Activated T-helper 17 cell treated with anti-CD3 and anti-CD28 coated beads, Interleukin-2, amount 50 U/mL, for 72 hours (primary cell): ENCODE measurements at regions not wholly inside any gene's neighbourhood (a gene's known extent, or its start where the extent isn't known, plus 50 kb on each side); places are given as distances from the start of the nearest gene placed in this dataset.
"Not testable (repeated sequence)": the region's sequence is repeated elsewhere in the genome, so short reads cannot be mapped to it uniquely, and the experiment has no call there.

Experiments used
- ATAC-seq: fragments of 150-1000 bp; cut with Tn5 transposase; replicated peaks from 2 replicates; pipeline ENCODE4 v1.10.0; 2021; ENCODE audit warnings: mild to moderate bottlenecking, moderate library complexity
- H3K27ac Mint-ChIP-seq: one replicate; pipeline ENCODE4 v1.8.0; 2022; ENCODE audit warnings: mixed read lengths
- H3K27me3 Mint-ChIP-seq: one replicate; pipeline ENCODE4 v1.8.0; 2022; ENCODE audit warnings: mixed read lengths
- H3K36me3 Mint-ChIP-seq: one replicate; pipeline ENCODE4 v1.8.0; 2022; ENCODE audit warnings: low read depth, mild to moderate bottlenecking, mixed read lengths
- H3K4me1 Mint-ChIP-seq: one replicate; pipeline ENCODE4 v1.8.0; 2022; ENCODE audit warnings: mixed read lengths
- H3K4me3 Mint-ChIP-seq: one replicate; pipeline ENCODE4 v1.8.0; 2022; ENCODE audit warnings: mild to moderate bottlenecking, mixed read lengths
- H3K9me3 Mint-ChIP-seq: one replicate; pipeline ENCODE4 v1.8.0; 2022; ENCODE audit warnings: mixed read lengths

DNA sequence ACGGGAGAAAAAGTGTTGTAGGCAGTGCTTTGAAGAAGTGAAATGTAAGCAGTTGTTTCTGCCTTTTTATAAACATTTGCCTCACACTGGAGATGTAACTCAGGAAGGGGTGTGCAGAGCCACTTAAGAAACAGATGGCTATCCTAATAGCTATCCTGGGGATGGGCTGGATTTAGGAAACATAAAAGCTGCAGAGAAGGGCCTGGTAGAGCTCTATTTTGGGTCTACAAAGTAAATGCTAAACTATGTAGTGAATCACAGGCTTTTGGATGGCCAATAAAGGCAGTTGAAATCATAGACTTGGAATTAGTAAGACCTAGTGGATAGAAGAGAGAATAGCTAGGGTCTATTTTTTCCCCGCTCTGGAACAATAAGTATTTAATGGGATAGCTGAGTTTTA lies 79.9 kb upstream of the AGR3 start:
- Mint-ChIP-seq H3K36me3 (no peaks in the 10 kb centered on the region), H3K27ac (no peak overlapping the region), H3K9me3 (peaks cover 9% of the 10 kb centered on the region), H3K4me1 (no peaks in the 10 kb centered on the region), H3K4me3 (no peak overlapping the region), H3K27me3 (no peaks in the 10 kb centered on the region)
- ATAC-seq = no peak

DNA sequence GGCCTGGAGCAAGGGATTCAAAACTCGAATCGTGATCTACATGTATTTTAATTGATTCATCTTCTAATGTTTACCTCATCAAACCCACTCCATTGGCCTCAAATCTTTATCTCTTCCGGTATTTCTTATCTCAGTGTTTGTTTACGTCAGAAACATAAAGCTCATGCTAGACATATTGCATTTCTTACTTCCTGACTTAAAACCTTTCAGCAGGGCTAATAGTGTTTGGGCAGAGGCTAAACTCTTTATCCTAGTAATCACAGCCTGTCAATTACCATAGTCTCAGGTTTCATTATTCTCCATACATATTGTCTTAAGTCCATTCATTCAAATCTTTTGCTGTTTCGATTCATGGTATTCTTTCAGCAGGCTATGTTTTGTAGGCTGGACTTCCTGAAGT lies 81.3 kb upstream of the AGR3 start:
- Mint-ChIP-seq H3K4me3 (no peak overlapping the region), H3K27ac (no peak overlapping the region), H3K9me3 (peaks cover 9% of the 10 kb centered on the region), H3K4me1 (no peaks in the 10 kb centered on the region), H3K36me3 (no peaks in the 10 kb centered on the region), H3K27me3 (no peaks in the 10 kb centered on the region)
- no peak for ATAC-seq

DNA sequence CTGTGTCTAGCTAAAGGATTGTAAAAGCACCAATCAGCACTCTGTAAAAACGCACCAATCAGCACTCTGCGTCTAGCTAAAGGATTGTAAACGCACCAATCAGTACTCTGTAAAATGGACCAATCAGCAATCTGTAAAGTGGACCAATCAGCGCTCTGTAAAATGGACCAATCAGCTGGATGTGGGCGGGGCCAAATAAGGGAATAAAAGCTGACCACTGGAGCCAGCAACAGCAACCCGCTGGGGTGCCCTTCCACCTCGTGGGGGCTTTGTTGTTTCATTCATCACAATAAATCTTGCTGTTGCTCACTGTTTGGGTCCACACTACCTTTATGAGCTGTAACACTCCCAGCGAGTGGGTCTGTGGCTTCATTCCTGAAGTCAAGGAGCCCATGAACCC lies 83.9 kb upstream of the AGR3 start:
- H3K36me3 Mint-ChIP-seq, H3K27ac Mint-ChIP-seq, H3K27me3 Mint-ChIP-seq, H3K9me3 Mint-ChIP-seq, H3K4me3 Mint-ChIP-seq, ATAC-seq, H3K4me1 Mint-ChIP-seq: not testable (repeated sequence)

DNA sequence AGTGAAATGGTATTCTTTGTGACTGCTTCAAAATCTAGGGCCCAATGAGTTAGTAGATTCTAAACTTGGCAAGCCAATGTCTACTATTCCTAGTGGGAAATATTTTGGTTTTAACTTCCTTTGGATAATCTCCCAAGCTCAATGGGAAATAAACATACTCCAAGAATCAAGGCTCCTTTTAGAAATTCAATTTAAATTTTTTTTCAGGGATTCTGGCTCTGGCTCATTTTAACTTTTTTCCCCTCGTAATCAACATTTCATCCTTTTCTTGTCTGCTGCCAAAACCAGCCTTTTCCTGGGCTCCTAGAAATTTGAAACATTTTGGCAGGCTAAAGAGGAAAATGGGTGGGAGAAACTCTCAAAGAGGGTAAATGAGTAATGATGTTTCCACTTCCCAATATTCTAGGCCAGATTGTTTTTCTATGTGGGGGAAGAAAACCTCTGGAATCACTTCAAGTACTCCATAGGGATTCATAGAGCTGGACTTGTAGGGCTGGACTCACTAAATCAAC lies 85.6 kb upstream of the AGR3 start:
- Mint-ChIP-seq H3K9me3 (no peaks in the 10 kb centered on the region), H3K4me3 (no peak overlapping the region), H3K27ac (no peak overlapping the region), H3K4me1 (no peaks in the 10 kb centered on the region), H3K27me3 (peaks cover 7% of the 10 kb centered on the region), H3K36me3 (no peaks in the 10 kb centered on the region)
- no peak for ATAC-seq

DNA sequence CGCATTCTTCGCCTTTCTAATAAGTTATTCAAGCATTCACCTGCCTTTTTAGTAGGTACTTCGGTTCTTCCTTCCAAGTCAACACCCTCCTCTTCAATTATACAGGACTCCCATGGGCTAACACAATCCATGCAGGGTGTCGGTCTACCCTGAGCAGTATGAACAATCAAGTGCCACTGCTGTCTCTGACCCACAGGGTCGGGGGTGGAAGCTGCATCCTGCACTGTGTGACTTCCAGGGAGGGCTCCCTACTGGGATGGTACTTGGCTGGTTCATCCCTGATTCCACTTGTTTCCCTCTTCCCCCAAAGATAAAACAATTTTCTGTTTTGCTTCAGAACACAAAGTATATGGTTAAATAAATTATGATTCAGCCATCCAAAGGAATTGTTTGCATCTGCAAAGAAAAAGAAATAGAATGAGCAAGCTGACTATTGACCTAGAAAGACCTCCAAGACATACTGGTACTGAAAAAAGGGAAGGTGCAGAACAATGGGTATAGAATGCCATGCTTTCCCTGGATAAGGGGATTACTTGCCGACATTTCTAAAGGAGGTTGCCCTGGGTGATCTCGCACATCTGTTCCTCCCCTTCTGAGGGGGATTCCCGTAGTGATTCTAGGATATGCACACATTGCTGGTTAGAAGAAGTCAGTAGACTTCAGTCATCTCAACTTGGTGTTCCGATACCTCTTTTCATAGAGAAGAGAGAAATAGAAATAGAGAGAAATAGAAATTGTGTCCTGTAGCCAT lies 89.1 kb upstream of the AGR3 start:
- peaks cover 7% of the 10 kb centered on the region for H3K27me3 Mint-ChIP-seq

DNA sequence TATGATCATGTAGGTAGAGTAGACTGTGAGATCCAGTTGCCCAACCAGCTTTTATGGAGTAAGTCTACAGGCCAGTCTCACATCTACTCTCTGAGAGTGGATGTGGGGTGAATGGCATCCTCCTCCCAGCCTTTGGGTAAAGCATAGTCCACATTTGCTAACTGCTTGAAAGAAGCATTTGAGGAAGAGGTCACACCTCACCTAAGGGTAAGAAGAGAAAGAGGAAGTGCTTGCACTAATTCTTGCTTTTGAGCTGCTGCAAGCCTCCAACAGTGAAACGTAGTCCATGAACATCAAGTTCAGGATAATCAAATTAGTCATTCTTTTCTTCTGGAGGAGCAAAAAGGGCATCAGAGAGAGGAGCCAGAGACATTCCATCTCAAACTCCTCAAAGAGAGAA lies 93.9 kb upstream of the AGR3 start:
- Mint-ChIP-seq H3K4me3 (no peak overlapping the region), H3K36me3 (no peaks in the 10 kb centered on the region), H3K9me3 (no peaks in the 10 kb centered on the region), H3K27ac (no peak overlapping the region), H3K27me3 (peaks cover 2% of the 10 kb centered on the region), H3K4me1 (no peaks in the 10 kb centered on the region)
- ATAC-seq = no peak

More for the DNA sequence above, 89.1 kb upstream of the AGR3 start:
- no peaks in the 10 kb centered on the region for H3K4me1 Mint-ChIP-seq
- no peak overlapping the region for H3K27ac Mint-ChIP-seq
- H3K4me3 Mint-ChIP-seq = no peak overlapping the region
- no peaks in the 10 kb centered on the region for H3K9me3 Mint-ChIP-seq
- ATAC-seq = no peak
- H3K36me3 Mint-ChIP-seq = no peaks in the 10 kb centered on the region

DNA sequence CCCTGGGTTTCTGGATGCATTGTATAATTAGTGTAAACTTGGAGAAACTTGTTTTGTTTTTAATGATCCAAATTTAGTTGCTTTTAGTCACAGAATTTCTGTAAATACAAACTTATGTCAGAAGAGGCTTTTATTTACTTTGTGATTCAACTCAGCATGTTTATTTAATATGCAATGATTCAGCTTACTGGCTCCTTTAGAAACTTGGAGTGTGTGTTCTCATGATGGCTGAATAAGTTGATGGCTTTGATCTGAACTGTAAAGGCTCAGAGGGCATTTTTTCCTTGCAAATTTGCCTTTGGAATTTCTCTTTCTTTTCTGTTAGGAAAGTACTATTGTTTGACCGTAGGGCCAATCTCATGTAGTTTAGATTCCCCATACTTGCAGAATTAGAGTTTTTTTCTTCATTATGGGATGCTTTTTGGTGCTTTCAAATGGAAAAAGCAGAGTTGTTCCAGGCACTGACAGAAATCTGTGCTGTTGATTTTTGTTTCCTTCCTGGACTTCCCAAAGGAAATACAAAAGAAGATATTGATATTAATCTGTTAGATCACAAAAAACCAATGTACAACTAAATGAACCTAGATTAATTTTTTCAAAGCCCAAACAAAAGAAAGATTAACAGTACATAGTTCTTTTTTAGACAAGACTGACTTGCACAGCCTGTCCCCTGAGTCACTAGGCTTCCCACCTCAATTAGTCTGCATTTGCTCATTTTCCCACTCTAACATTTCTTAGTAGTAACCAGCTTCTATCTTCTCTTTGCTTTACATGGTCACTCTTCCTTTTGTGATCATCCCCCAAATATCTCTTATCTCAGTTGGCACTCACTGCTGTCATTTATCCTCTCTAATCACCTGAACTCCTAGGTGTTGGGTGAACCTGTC lies 96.8 kb upstream of the AGR3 start:
- H3K27me3 Mint-ChIP-seq = peaks cover 7% of the 10 kb centered on the region
- H3K4me3 Mint-ChIP-seq = no peak overlapping the region
- H3K36me3 Mint-ChIP-seq = no peaks in the 10 kb centered on the region
- no peaks in the 10 kb centered on the region for H3K9me3 Mint-ChIP-seq
- peaks cover 5% of the 10 kb centered on the region for H3K4me1 Mint-ChIP-seq
- ATAC-seq = no peak
- no peak overlapping the region for H3K27ac Mint-ChIP-seq

DNA sequence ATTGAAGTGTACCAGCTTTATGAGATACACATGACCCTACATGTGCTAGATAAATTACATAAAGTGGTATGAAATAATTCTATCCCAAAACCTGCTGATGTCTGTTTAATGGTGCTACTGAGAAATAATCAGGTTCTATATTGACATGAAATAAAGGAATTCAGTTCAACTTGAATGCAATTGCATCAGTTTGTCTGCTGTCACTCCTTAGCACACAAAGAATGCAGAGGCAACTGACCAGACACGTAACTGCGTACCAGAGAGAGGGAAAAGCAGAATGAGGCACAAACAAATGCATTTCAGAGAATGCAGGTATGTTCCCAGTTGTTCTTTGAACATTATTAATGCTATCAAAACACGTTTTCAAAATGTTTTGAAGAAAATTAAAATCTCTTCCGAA lies 98.8 kb upstream of the AGR3 start:
- Mint-ChIP-seq H3K4me1 (peaks cover 5% of the 10 kb centered on the region), H3K4me3 (no peak overlapping the region), H3K9me3 (no peaks in the 10 kb centered on the region), H3K27me3 (peaks cover 7% of the 10 kb centered on the region), H3K27ac (peak overlapping the region; percentile 8), H3K36me3 (no peaks in the 10 kb centered on the region)
- ATAC-seq = no peak

DNA sequence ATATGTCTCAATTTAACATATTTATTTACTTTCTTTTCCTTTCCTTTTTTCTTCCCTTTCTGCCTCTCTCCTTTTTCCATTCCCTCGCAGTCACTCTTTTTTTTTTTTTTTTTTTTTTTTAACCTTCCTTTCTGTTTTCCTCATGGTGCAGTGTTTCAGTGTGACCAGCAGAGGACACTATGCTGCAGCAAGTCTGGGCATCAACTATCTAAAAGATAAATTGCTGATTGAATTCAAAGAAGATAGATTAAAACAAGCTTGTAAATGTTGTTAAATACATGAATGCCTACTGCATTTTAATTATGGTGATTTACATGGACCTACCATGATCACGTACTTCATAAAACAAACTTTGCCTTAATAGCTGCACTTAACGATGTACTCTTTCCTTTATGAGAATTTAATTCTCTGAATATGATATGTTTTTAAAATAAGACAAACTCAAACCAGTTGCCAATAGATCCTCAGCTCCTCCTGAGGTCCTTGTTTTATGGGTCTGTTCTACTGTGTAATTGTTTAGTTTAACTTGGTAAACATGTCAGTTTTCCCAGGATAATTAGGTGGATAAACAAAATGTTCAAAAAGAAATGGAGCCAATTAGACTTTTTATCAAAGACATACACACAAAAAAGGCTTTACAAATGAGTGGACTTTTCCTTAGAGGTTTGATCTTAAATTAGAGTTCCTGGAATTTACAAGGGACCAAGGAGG lies 101.0 kb upstream of the AGR3 start:
- peaks cover 7% of the 10 kb centered on the region for H3K27me3 Mint-ChIP-seq
- H3K9me3 Mint-ChIP-seq = no peaks in the 10 kb centered on the region
- no peak for ATAC-seq
- no peaks in the 10 kb centered on the region for H3K36me3 Mint-ChIP-seq
- H3K27ac Mint-ChIP-seq = peak overlapping the region; percentile 67
- H3K4me1 Mint-ChIP-seq = peaks cover 5% of the 10 kb centered on the region
- peak overlapping the region; percentile 44 for H3K4me3 Mint-ChIP-seq

DNA sequence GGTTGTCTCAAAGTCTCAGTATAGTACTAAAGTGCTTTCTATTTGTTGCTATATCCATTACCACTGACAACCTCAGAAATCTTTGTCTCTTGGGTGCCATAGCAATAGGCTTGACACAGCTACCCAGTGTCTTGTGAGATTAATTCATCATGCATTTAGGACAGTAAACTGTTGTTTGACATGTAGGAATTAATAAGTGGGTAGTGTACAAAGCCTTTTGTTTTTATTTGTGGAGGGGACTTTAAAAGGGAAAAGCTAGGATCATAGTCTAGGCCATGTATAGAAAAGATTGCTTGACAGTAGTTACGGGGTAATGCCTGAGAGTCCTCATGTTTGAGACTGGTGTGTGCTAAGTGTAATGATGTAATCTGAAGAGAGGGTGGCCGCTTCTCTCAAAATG lies 102.6 kb upstream of the AGR3 start:
- ATAC-seq = no peak
- H3K27me3 Mint-ChIP-seq = peaks cover 7% of the 10 kb centered on the region
- H3K27ac Mint-ChIP-seq = no peak overlapping the region
- no peaks in the 10 kb centered on the region for H3K36me3 Mint-ChIP-seq
- H3K4me3 Mint-ChIP-seq = no peak overlapping the region
- H3K4me1 Mint-ChIP-seq = peaks cover 5% of the 10 kb centered on the region
- no peaks in the 10 kb centered on the region for H3K9me3 Mint-ChIP-seq

DNA sequence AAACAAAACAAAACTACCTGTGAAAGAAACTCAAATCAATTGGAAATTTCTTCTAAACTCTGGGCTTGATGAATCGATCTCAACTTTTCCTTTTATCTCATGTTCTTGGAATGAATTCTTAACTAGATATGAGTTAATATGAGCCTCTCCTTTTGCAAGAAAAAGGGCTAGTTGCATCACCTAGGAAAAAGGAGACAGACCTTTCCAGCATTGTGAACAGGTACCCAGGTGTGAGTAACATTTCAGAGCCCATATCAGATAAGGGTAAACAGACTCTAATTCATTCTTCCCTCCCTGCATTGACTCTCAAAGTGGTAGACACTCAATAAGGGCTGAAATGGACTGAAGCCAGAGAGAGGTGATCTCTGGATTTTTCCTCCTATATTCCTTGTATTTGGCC lies 103.8 kb upstream of the AGR3 start:
- no peak for ATAC-seq
- Mint-ChIP-seq H3K36me3 (no peaks in the 10 kb centered on the region), H3K4me1 (peaks cover 5% of the 10 kb centered on the region), H3K9me3 (no peaks in the 10 kb centered on the region), H3K27ac (no peak overlapping the region), H3K27me3 (peaks cover 6% of the 10 kb centered on the region), H3K4me3 (no peak overlapping the region)

DNA sequence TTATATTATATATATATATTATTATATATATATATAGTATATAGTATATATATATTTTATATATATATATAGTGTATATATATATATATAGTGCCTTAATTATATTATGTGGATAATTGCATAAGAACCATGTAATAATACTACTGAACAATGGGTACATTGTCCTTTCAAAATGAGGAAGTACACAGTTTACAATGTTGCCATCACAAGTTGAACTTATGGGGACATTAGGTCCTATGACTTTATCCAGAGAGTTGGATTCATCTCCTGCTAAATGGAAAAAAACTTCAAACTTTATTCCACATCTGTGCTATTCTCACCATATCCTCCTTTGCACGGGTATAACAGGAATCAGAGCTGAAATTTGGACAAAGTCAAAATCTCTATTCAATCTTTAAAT lies 105.0 kb upstream of the AGR3 start:
- Mint-ChIP-seq H3K4me3 (no peak overlapping the region), H3K4me1 (peaks cover 5% of the 10 kb centered on the region), H3K9me3 (no peaks in the 10 kb centered on the region), H3K27ac (no peak overlapping the region), H3K27me3 (peaks cover 4% of the 10 kb centered on the region), H3K36me3 (no peaks in the 10 kb centered on the region)
- no peak for ATAC-seq

DNA sequence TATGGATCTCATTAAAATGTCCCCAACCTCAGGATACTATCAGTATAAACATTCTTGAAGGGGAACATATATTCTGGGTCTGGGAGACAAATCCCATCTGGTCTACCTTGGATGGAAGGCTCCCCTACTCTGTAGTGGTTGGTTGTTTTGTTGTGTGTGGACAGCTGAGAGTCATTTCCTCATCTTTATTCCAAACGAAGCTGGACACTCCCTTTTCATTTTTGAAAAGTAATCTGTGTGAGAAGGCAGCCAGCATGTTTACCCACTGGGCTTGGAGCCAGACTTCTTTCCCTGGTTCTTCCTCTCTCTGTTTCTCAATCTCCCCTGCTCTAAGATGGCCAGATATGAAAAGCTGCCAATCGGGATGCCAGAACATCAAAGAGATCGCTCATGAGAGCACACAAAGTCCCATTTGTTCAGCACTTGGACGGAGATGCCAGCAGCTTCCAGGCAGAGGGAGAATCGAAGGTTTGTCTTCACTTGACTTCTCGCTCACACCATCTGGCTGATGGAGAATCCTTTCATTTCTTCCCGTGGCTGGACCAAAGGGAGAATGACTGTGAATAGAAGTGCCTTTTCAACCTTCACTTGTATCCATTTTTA lies 108.1 kb upstream of the AGR3 start:
- no peak overlapping the region for H3K4me3 Mint-ChIP-seq
- no peaks in the 10 kb centered on the region for H3K9me3 Mint-ChIP-seq
- no peak for ATAC-seq
- H3K36me3 Mint-ChIP-seq = no peaks in the 10 kb centered on the region
- H3K27ac Mint-ChIP-seq = no peak overlapping the region
- no peaks in the 10 kb centered on the region for H3K4me1 Mint-ChIP-seq
- no peaks in the 10 kb centered on the region for H3K27me3 Mint-ChIP-seq

DNA sequence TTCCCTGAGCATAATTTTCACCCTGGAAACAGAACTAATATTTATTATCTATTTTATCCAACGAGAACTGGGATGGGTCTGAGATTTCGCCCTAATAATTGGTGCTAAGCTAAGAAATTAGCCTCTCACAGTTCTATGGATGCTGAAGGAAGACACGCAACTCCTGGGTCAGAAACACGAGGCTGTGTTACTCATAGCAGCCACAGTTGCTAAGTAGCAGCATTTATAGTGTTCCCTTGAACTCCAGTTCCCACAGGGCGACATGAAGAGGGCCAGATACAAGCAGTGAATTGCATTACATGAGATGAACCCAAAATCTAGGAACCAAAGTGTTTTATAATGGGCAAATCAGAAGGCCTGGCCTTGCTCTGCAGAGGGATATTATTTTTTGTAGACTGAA lies 109.8 kb upstream of the AGR3 start:
- H3K4me3 Mint-ChIP-seq = no peak overlapping the region
- H3K9me3 Mint-ChIP-seq = peaks cover 4% of the 10 kb centered on the region
- H3K4me1 Mint-ChIP-seq = no peaks in the 10 kb centered on the region
- H3K27ac Mint-ChIP-seq = no peak overlapping the region
- H3K27me3 Mint-ChIP-seq = no peaks in the 10 kb centered on the region
- no peaks in the 10 kb centered on the region for H3K36me3 Mint-ChIP-seq
- ATAC-seq = no peak
